Memory B cell (primary cell): ENCODE measurements at regions not wholly inside any gene's neighbourhood (a gene's known extent, or its start where the extent isn't known, plus 50 kb on each side); places are given as distances from the start of the nearest gene placed in this dataset.

Experiments
- ATAC-seq: fragments of 150-1000 bp; cut with Tn5 transposase; 2 replicates; pipeline ENCODE4 v1.10.0; 2021; ENCODE audit warnings: low read depth, mild to moderate bottlenecking, moderate library complexity
- DNase-seq, 2 donors: peaks; one replicate each; pipeline ENCODE4 v3.0.0; 2022; ENCODE audit warnings: low spot score in 2 of 2
- H3K27ac Mint-ChIP-seq: one replicate; pipeline ENCODE4 v1.8.0; 2022; ENCODE audit warnings: mild to moderate bottlenecking, moderate library complexity, mixed read lengths
- H3K27me3 Mint-ChIP-seq: one replicate; pipeline ENCODE4 v1.8.0; 2022; ENCODE audit warnings: mixed read lengths
- H3K36me3 Mint-ChIP-seq: one replicate; pipeline ENCODE4 v1.8.0; 2022; ENCODE audit warnings: mild to moderate bottlenecking, mixed read lengths
- H3K4me1 Mint-ChIP-seq: one replicate; pipeline ENCODE4 v1.8.0; 2022; ENCODE audit warnings: mixed read lengths
- H3K4me3 Mint-ChIP-seq: one replicate; pipeline ENCODE4 v1.8.0; 2022; ENCODE audit warnings: mild to moderate bottlenecking, moderate library complexity, mixed read lengths
- H3K9me3 Mint-ChIP-seq: one replicate; pipeline ENCODE4 v1.8.0; 2022; ENCODE audit warnings: mixed read lengths

DNA sequence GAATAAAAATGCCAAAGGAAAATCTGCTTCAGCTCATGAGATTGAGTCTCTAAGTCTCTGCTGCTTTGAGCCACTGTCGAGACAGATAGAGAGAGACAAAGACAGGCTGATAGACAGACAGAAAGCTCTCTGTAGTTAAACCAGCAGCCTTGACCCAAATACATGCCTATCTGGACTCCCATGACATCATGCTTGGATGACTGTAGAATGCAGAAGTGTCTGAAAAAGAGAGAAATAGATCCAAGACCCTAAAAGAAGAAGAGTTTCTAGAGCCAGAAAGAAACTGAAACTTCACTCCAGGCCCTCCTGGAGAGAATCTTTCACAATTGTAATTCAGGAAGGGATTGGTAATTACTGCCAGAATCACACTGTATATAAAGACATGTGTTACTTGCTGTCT, 122.6 kb upstream of the PLXNC1 start:
- H3K9me3 Mint-ChIP-seq = peaks cover 14% of the 10 kb centered on the region
- H3K4me1 Mint-ChIP-seq = no peaks in the 10 kb centered on the region
- peaks cover 8% of the 10 kb centered on the region for H3K27me3 Mint-ChIP-seq
- no peak overlapping the region for H3K27ac Mint-ChIP-seq
- H3K4me3 Mint-ChIP-seq = no peak overlapping the region
- peak; percentile 27 for ATAC-seq
- DNase-seq = no peak
- H3K36me3 Mint-ChIP-seq = peaks cover 2% of the 10 kb centered on the region

- no peak overlapping the region for H3K27ac Mint-ChIP-seq
- H3K36me3 Mint-ChIP-seq = peaks cover 2% of the 10 kb centered on the region
- H3K9me3 Mint-ChIP-seq = peaks cover 14% of the 10 kb centered on the region
- H3K4me1 Mint-ChIP-seq = no peaks in the 10 kb centered on the region
- no peak overlapping the region for H3K4me3 Mint-ChIP-seq
- peaks cover 11% of the 10 kb centered on the region for H3K27me3 Mint-ChIP-seq
- ATAC-seq (no peak), DNase-seq (no peak)
Observed at GRCh38 chr12:94026596-94026995, 121.8 kb upstream of the PLXNC1 start.

DNA sequence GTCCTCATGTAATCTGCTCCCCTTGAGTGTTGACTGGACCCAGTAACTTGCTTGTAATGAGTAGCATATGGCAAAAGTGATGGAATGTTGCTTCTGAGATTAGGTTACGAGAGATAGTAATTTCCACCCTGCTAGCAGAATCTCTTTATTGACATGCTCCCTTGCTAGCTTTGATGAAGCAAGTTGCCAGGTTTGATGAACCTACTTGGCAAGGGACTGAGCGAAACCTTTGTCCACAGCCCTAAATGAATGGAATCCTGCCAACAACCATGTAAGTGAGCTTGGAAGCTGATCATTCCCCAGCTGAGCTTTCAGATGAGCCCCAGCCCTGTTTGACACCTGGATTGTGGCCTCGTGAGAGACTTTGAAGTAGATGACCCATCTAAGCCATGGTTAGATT, 120.8 kb upstream of the PLXNC1 start:
- Mint-ChIP-seq H3K4me3 (no peak overlapping the region), H3K4me1 (no peaks in the 10 kb centered on the region), H3K9me3 (peaks cover 12% of the 10 kb centered on the region), H3K27ac (no peak overlapping the region), H3K36me3 (peaks cover 2% of the 10 kb centered on the region), H3K27me3 (peaks cover 12% of the 10 kb centered on the region)
- DNase-seq = no peak
- no peak for ATAC-seq

GRCh38 chr12:94031763-94032162, 116.6 kb upstream of the PLXNC1 start:
- H3K27ac Mint-ChIP-seq = no peak overlapping the region
- peaks cover 24% of the 10 kb centered on the region for H3K27me3 Mint-ChIP-seq

DNA sequence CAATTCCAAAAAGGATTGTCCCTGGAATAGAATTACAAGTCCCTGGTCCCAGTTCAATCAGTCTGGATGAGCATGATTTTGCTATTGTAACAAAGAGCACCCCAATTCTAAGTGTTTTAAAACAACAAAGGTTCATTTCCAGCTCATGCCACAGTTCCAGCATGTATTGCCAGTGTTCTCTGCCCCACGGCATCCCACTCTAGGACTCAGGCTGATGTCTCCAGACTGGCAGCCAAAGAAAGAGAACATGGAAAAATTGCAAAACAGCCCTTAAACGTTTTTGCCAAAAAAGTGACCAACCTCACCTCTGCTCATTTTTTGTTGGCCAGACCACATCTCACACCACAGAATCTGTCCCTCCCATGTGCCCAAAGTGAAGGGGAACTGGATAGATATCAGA, 116.0 kb upstream of the PLXNC1 start:
- no peak overlapping the region for H3K27ac Mint-ChIP-seq
- no peak for ATAC-seq
- peaks cover 8% of the 10 kb centered on the region for H3K9me3 Mint-ChIP-seq
- DNase-seq = no peak
- no peak overlapping the region for H3K4me3 Mint-ChIP-seq
- no peaks in the 10 kb centered on the region for H3K4me1 Mint-ChIP-seq
- H3K36me3 Mint-ChIP-seq = no peaks in the 10 kb centered on the region
- peaks cover 24% of the 10 kb centered on the region for H3K27me3 Mint-ChIP-seq

More at GRCh38 chr12:94031763-94032162, 116.6 kb upstream of the PLXNC1 start:
- Mint-ChIP-seq H3K4me3 (no peak overlapping the region), H3K4me1 (no peaks in the 10 kb centered on the region), H3K36me3 (no peaks in the 10 kb centered on the region), H3K9me3 (peaks cover 8% of the 10 kb centered on the region)
- DNase-seq (no peak), ATAC-seq (no peak)

DNA sequence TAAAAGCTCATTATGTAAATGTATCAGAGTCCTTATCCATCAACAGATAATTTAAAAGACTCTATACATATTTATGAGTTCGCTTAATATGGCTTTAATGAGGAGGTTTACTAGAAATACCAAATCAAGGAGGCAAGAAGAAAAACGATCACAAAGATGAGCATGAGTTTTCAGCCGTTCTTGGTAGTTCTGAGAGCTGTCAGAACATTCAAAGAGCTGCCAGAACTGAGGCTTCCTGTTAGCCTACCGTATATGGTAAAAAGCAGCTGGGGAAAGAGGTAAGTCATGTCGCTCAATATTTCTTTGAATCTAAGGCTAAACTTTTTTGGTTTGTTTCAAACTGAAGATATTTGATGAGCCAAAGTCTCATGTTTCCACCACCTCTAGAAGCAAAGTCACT, 115.3 kb upstream of the PLXNC1 start:
- H3K27me3 Mint-ChIP-seq = peaks cover 24% of the 10 kb centered on the region
- DNase-seq (no peak), ATAC-seq (no peak)
- peaks cover 6% of the 10 kb centered on the region for H3K9me3 Mint-ChIP-seq
- no peak overlapping the region for H3K4me3 Mint-ChIP-seq
- no peaks in the 10 kb centered on the region for H3K4me1 Mint-ChIP-seq
- H3K36me3 Mint-ChIP-seq = no peaks in the 10 kb centered on the region
- no peak overlapping the region for H3K27ac Mint-ChIP-seq

DNA sequence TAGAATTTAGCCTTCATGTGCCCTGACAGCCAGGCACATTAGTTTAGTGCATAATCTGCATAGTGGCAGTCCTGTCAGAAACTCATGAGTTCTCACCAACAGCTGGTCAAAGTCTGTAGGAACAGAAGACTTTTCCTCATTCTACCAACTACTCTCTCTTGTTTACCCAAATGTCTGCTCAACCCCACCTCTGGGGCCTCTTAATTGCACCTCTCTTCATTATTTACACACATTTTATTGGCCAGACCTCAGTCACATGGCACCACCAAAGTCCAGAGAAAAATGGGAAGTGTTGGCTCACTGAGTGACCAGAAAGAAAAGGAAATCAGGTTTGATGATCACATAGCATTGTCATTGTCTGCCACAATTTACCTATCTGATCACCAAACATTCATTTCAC, 114.6 kb upstream of the PLXNC1 start:
- ATAC-seq = no peak
- no peak overlapping the region for H3K27ac Mint-ChIP-seq

DNA sequence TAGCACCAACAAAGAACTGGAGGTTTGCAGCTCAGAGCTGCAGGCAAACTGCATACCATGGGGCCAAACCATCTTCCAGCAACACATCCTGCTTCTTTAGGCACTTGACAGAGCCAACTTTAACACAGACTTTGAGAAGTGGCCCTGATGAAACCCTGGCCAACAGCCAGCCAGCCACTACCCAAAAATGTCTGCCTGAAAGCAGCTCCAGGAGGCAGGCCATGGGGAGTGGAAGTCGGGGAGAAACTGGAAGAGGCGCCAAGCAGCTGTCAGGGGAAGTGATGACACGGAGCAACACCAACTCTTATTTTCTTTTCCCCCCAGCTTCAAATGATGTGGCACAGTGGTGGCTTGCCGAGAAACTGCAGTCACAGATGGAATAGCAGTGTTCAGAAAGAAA, 110.9 kb upstream of the PLXNC1 start:
- H3K4me3 Mint-ChIP-seq = no peak overlapping the region
- peaks cover 5% of the 10 kb centered on the region for H3K9me3 Mint-ChIP-seq
- H3K27me3 Mint-ChIP-seq = peaks cover 13% of the 10 kb centered on the region
- peaks cover 3% of the 10 kb centered on the region for H3K4me1 Mint-ChIP-seq
- H3K27ac Mint-ChIP-seq = no peak overlapping the region
- ATAC-seq = no peak
- no peak for DNase-seq
- H3K36me3 Mint-ChIP-seq = no peaks in the 10 kb centered on the region

More for the DNA sequence above, 114.6 kb upstream of the PLXNC1 start:
- DNase-seq = no peak
- Mint-ChIP-seq H3K4me3 (no peak overlapping the region), H3K4me1 (no peaks in the 10 kb centered on the region), H3K36me3 (no peaks in the 10 kb centered on the region), H3K9me3 (peaks cover 5% of the 10 kb centered on the region), H3K27me3 (peaks cover 22% of the 10 kb centered on the region)

DNA sequence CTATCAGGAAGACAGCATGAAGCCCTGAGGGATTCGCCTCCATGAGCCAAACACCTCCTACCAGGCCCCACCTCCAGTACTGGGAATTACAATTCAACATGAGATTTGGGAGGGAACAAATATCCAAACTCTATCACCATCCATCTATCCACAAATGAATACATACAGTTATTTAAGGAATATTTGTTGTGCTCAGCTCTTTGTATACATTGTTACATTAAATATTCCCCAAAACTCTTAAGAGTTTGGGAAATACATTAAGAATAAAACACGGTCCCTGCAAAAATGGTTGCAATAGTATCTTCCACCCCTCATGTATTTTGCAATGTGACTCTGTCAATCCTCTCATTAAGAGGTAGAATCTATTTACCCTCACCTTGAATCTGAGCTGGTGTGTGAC, 109.8 kb upstream of the PLXNC1 start:
- Mint-ChIP-seq H3K27ac (no peak overlapping the region), H3K4me3 (no peak overlapping the region), H3K4me1 (peaks cover 3% of the 10 kb centered on the region), H3K27me3 (peaks cover 9% of the 10 kb centered on the region), H3K36me3 (no peaks in the 10 kb centered on the region), H3K9me3 (peaks cover 2% of the 10 kb centered on the region)
- ATAC-seq (no peak), DNase-seq (no peak)

GRCh38 chr12:94039199-94039840, 109.1 kb upstream of the PLXNC1 start:
- H3K4me3 Mint-ChIP-seq = no peak overlapping the region
- H3K27ac Mint-ChIP-seq = no peak overlapping the region
- DNase-seq = no peak
- peaks cover 3% of the 10 kb centered on the region for H3K4me1 Mint-ChIP-seq
- peaks cover 2% of the 10 kb centered on the region for H3K9me3 Mint-ChIP-seq
- peaks cover 4% of the 10 kb centered on the region for H3K27me3 Mint-ChIP-seq
- ATAC-seq = no peak
- no peaks in the 10 kb centered on the region for H3K36me3 Mint-ChIP-seq

GRCh38 chr12:94039914-94040313, 108.5 kb upstream of the PLXNC1 start:
- Mint-ChIP-seq H3K4me1 (peaks cover 3% of the 10 kb centered on the region), H3K36me3 (no peaks in the 10 kb centered on the region), H3K9me3 (peaks cover 2% of the 10 kb centered on the region), H3K4me3 (peak overlapping the region; percentile 59), H3K27ac (no peak overlapping the region), H3K27me3 (peaks cover 2% of the 10 kb centered on the region)
- peak; percentile 38 for ATAC-seq
- DNase-seq = no peak

- DNase-seq (no peak), ATAC-seq (no peak)
- no peak overlapping the region for H3K27ac Mint-ChIP-seq
- H3K9me3 Mint-ChIP-seq = peaks cover 2% of the 10 kb centered on the region
- H3K36me3 Mint-ChIP-seq = no peaks in the 10 kb centered on the region
- H3K4me1 Mint-ChIP-seq = peaks cover 3% of the 10 kb centered on the region
- no peak overlapping the region for H3K4me3 Mint-ChIP-seq
- H3K27me3 Mint-ChIP-seq = no peaks in the 10 kb centered on the region
Observed at GRCh38 chr12:94041850-94042249, 106.5 kb upstream of the PLXNC1 start.

- peaks cover 3% of the 10 kb centered on the region for H3K4me1 Mint-ChIP-seq
- DNase-seq = no peak
- H3K9me3 Mint-ChIP-seq = peaks cover 2% of the 10 kb centered on the region
- no peak for ATAC-seq
- no peaks in the 10 kb centered on the region for H3K27me3 Mint-ChIP-seq
- H3K36me3 Mint-ChIP-seq = no peaks in the 10 kb centered on the region
- H3K4me3 Mint-ChIP-seq = no peak overlapping the region
- H3K27ac Mint-ChIP-seq = no peak overlapping the region
Observed at GRCh38 chr12:94042321-94042720, 106.1 kb upstream of the PLXNC1 start.

DNA sequence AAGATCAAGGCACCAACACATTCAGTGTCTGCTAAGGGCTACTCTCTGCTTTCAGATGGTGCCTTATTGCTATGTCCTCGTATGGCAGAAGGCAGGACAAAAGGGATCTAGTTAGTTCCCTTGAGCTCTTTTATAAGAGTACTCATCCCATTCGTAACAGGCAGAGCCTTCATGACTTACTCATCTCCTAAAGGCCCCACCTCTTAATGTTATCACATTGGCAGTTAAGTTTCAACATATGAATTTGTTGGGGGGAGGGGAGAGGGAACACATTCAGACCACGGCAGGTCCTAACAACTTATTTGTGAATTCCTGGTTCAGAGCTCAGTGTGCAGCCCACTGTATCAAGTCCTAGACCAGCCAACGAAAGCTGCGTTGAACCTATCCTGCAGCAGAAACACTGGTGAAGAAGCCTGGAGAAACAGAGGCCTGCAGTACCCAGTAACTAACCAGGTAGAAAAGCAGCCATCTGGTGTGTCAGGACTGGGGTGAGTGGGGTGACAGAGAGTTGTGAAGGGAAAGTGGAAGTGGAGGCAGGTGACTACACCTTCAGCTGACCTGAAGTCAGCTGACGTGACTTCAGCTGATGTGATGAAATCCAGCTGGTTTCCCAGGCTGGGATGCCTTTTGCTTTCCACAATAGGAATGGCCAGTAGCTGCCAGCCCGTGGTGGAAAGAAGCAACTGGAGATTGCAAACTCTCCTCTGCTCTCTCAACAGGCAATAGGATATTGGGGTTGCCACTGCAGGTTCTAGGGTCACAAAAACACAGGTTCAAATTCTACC, 101.6 kb upstream of the PLXNC1 start:
- DNase-seq (no peak), ATAC-seq (no peak)
- H3K36me3 Mint-ChIP-seq = no peaks in the 10 kb centered on the region
- peaks cover 5% of the 10 kb centered on the region for H3K9me3 Mint-ChIP-seq
- H3K4me3 Mint-ChIP-seq = no peak overlapping the region
- peaks cover 14% of the 10 kb centered on the region for H3K27me3 Mint-ChIP-seq
- no peak overlapping the region for H3K27ac Mint-ChIP-seq
- H3K4me1 Mint-ChIP-seq = no peaks in the 10 kb centered on the region
